Mesenchymal stem cell (in vitro differentiated cells and primary cell): ENCODE measurements at regions not wholly inside any gene's neighbourhood (a gene's known extent, or its start where the extent isn't known, plus 50 kb on each side); places are given as distances from the start of the nearest gene placed in this dataset.

Experiments
- DNase-seq: peaks from one replicate; pipeline ENCODE4 v3.0.0-alpha.2; 2013
- H2AFZ ChIP-seq: one replicate; pipeline ENCODE4 v1.6.1; 2013; ENCODE audit warnings: low read depth, mild to moderate bottlenecking, control low read depth, inconsistent platforms, low read length, moderate library complexity
- H2AK5ac ChIP-seq: 2 replicates; pipeline ENCODE4 v1.6.1; 2013; ENCODE audit warnings: low read length, moderate library complexity, mild to moderate bottlenecking, inconsistent platforms; ENCODE audit not compliant: severe bottlenecking
- H2BK120ac ChIP-seq: one replicate; pipeline ENCODE4 v1.6.1; 2013; ENCODE audit warnings: low read depth, mild to moderate bottlenecking, inconsistent platforms, low read length, moderate library complexity
- H2BK12ac ChIP-seq, 2 experiments: one replicate each; pipeline ENCODE4 v1.6.1; 2013; ENCODE audit warnings: inconsistent platforms in 2 of 2, low read length in 2 of 2, mild to moderate bottlenecking in 2 of 2, moderate library complexity in 2 of 2, control low read depth in 1 of 2
- H2BK15ac ChIP-seq: one replicate; pipeline ENCODE4 v1.6.1; 2013; ENCODE audit warnings: mild to moderate bottlenecking, low read depth, inconsistent platforms; ENCODE audit not compliant: poor library complexity, severe bottlenecking
- H2BK5ac ChIP-seq: 2 replicates; pipeline ENCODE4 v1.6.1; 2013; ENCODE audit warnings: low read depth, mild to moderate bottlenecking, low read length, control low read depth, inconsistent platforms; ENCODE audit not compliant: poor library complexity, severe bottlenecking
- H3K14ac ChIP-seq, 2 experiments: one replicate each; pipeline ENCODE4 v1.6.1; 2013; ENCODE audit warnings: inconsistent platforms in 2 of 2, low read length in 2 of 2, control low read depth in 1 of 2, mild to moderate bottlenecking in 1 of 2, moderate library complexity in 1 of 2
- H3K18ac ChIP-seq, 2 experiments: one replicate each; pipeline ENCODE4 v1.6.1; 2013; ENCODE audit warnings: inconsistent platforms in 2 of 2, low read length in 2 of 2, control low read depth in 1 of 2, low read depth in 1 of 2, mild to moderate bottlenecking in 1 of 2
- H3K23ac ChIP-seq, 2 experiments: one replicate each; pipeline ENCODE4 v1.6.1; 2013; ENCODE audit warnings: inconsistent platforms in 2 of 2, low read length in 2 of 2, mild to moderate bottlenecking in 2 of 2, moderate library complexity in 2 of 2, control low read depth in 1 of 2
- H3K27ac ChIP-seq: 2 replicates; pipeline ENCODE4 v1.5.1; 2013; ENCODE audit warnings: mild to moderate bottlenecking, moderate library complexity, low read length, control low read depth, inconsistent platforms; ENCODE audit not compliant: poor library complexity, severe bottlenecking
- H3K27me3 ChIP-seq, 2 experiments: 2 replicates each; pipeline versions ENCODE4 v1.6.1 to v1.7.0; 2013; ENCODE audit warnings: low read length in 2 of 2, mild to moderate bottlenecking in 2 of 2, moderate library complexity in 2 of 2, control low read depth in 1 of 2, inconsistent platforms in 1 of 2; ENCODE audit not compliant: control insufficient read depth in 1 of 2, insufficient read depth in 1 of 2
- H3K36me3 ChIP-seq, 2 experiments: 2 replicates each; pipeline versions ENCODE4 v1.6.1 to v1.7.0; 2013; ENCODE audit warnings: low read length in 2 of 2, control low read depth in 1 of 2, inconsistent platforms in 1 of 2, low read depth in 1 of 2, mild to moderate bottlenecking in 1 of 2; ENCODE audit not compliant: insufficient read depth in 2 of 2, control insufficient read depth in 1 of 2
- H3K4ac ChIP-seq, 2 experiments: one replicate each; pipeline ENCODE4 v1.6.1; 2013; ENCODE audit warnings: inconsistent platforms in 2 of 2, low read length in 2 of 2, mild to moderate bottlenecking in 2 of 2, moderate library complexity in 2 of 2, control low read depth in 1 of 2, low read depth in 1 of 2
- H3K4me1 ChIP-seq: 2 replicates; pipeline ENCODE4 v1.6.1; 2013; ENCODE audit warnings: low read depth, low read length, control low read depth; ENCODE audit not compliant: control insufficient read depth, insufficient read depth
- H3K4me2 ChIP-seq: 2 replicates; pipeline ENCODE4 v1.6.1; 2013; ENCODE audit warnings: low read length, mild to moderate bottlenecking, inconsistent platforms; ENCODE audit not compliant: poor library complexity, severe bottlenecking
- H3K4me3 ChIP-seq, 2 experiments: 2 replicates each; pipeline versions ENCODE4 v1.5.1 to v1.7.0; 2013; ENCODE audit warnings: low read length in 2 of 2, mild to moderate bottlenecking in 2 of 2, control low read depth in 1 of 2, low read depth in 1 of 2; ENCODE audit not compliant: insufficient read depth in 1 of 2
- H3K79me1 ChIP-seq: replicated peaks from 2 replicates; pipeline ENCODE4 v1.6.1; 2013; ENCODE audit warnings: mild to moderate bottlenecking, control low read depth, low read length, inconsistent platforms; ENCODE audit not compliant: poor library complexity, severe bottlenecking
- H3K9ac ChIP-seq: 2 replicates; pipeline ENCODE4 v1.7.0; 2013; ENCODE audit warnings: mild to moderate bottlenecking, low read length, moderate library complexity
- H3K9me3 ChIP-seq: 2 replicates; pipeline ENCODE4 v1.7.0; 2013; ENCODE audit warnings: mild to moderate bottlenecking, low read length; ENCODE audit not compliant: control insufficient read depth
- H4K8ac ChIP-seq: one replicate; pipeline ENCODE4 v1.6.1; 2013; ENCODE audit warnings: inconsistent platforms, mild to moderate bottlenecking, low read length, moderate library complexity
- H4K91ac ChIP-seq: one replicate; pipeline ENCODE4 v1.6.1; 2013; ENCODE audit warnings: mild to moderate bottlenecking, low read length, inconsistent platforms
- WGBS: methylation state at CpG from one replicate; pipeline ENCODE4 v1.1.7; 2013; ENCODE audit warnings: mixed read lengths; 5-methylcytosine and 5-hydroxymethylcytosine counted together

- H3K9ac ChIP-seq: no peak overlapping the region
- H2AK5ac ChIP-seq: no peak overlapping the region
- no peak overlapping the region for H2BK5ac ChIP-seq
- no peak overlapping the region for H3K4me2 ChIP-seq
- H3K27ac ChIP-seq: no peak overlapping the region
- H3K4me1 ChIP-seq: no peaks in the 10 kb centered on the region
- H3K79me1 ChIP-seq: no peaks in the 10 kb centered on the region
- no peak overlapping the region for H2AFZ ChIP-seq
- no peak overlapping the region for H2BK12ac ChIP-seq
- H3K14ac ChIP-seq: no peak overlapping the region
- H3K23ac ChIP-seq: no peak overlapping the region
- H3K36me3 ChIP-seq: no peaks in the 10 kb centered on the region
- no peak overlapping the region for H4K91ac ChIP-seq
- no peak overlapping the region for H2BK15ac ChIP-seq
- DNase-seq: no peak
- no peaks in the 10 kb centered on the region for H3K27me3 ChIP-seq
- H3K4ac ChIP-seq: no peak overlapping the region
- H3K9me3 ChIP-seq: peaks cover 13% of the 10 kb centered on the region
- no peak overlapping the region for H3K4me3 ChIP-seq
- H3K18ac ChIP-seq: no peak overlapping the region
- H4K8ac ChIP-seq: no peak overlapping the region
- no peak overlapping the region for H2BK120ac ChIP-seq
- no CpG with 5 or more reads among the region's 2 CpGs for WGBS
Measured at GRCh38 chr15:97092656-97093055, 762.2 kb downstream of the NR2F2 start.

GRCh38 chr15:97096303-97096835 is 765.9 kb downstream of the NR2F2 start:
- no peaks in the 10 kb centered on the region for H3K79me1 ChIP-seq
- H4K8ac ChIP-seq: no peak overlapping the region
- 48% methylated on average over 2 of the region's 2 CpGs for WGBS
- no peaks in the 10 kb centered on the region for H3K27me3 ChIP-seq
- no peak overlapping the region for H3K4me2 ChIP-seq
- H2BK12ac ChIP-seq: no peak overlapping the region
- H3K14ac ChIP-seq: no peak overlapping the region
- H3K18ac ChIP-seq: no peak overlapping the region
- no peak overlapping the region for H2BK5ac ChIP-seq
- no peak overlapping the region for H2BK120ac ChIP-seq
- H3K4me1 ChIP-seq: no peaks in the 10 kb centered on the region
- no peak overlapping the region for H2AK5ac ChIP-seq
- no peak overlapping the region for H3K27ac ChIP-seq
- H3K36me3 ChIP-seq: no peaks in the 10 kb centered on the region
- no peak overlapping the region for H3K9ac ChIP-seq
- no peak overlapping the region for H2BK15ac ChIP-seq
- no peak overlapping the region for H3K23ac ChIP-seq
- H3K9me3 ChIP-seq: peaks cover 28% of the 10 kb centered on the region
- no peak overlapping the region for H3K4me3 ChIP-seq
- H2AFZ ChIP-seq: no peak overlapping the region
- no peak for DNase-seq
- no peak overlapping the region for H4K91ac ChIP-seq
- no peak overlapping the region for H3K4ac ChIP-seq

- H4K8ac ChIP-seq: no peak overlapping the region
- no peaks in the 10 kb centered on the region for H3K79me1 ChIP-seq
- no peak overlapping the region for H2BK120ac ChIP-seq
- H2BK5ac ChIP-seq: no peak overlapping the region
- H3K23ac ChIP-seq: no peak overlapping the region
- no peak overlapping the region for H3K4me3 ChIP-seq
- no peak for DNase-seq
- H3K9me3 ChIP-seq: peaks cover 35% of the 10 kb centered on the region
- H2AK5ac ChIP-seq: no peak overlapping the region
- no peak overlapping the region for H4K91ac ChIP-seq
- no peak overlapping the region for H3K27ac ChIP-seq
- no peak overlapping the region for H2BK15ac ChIP-seq
- H2AFZ ChIP-seq: no peak overlapping the region
- no peak overlapping the region for H3K14ac ChIP-seq
- no peak overlapping the region for H3K4ac ChIP-seq
- H3K36me3 ChIP-seq: no peaks in the 10 kb centered on the region
- 86% methylated on average over 1 of the region's 1 CpG for WGBS
- H3K27me3 ChIP-seq: no peaks in the 10 kb centered on the region
- H3K9ac ChIP-seq: no peak overlapping the region
- no peaks in the 10 kb centered on the region for H3K4me1 ChIP-seq
- H2BK12ac ChIP-seq: no peak overlapping the region
- no peak overlapping the region for H3K4me2 ChIP-seq
- no peak overlapping the region for H3K18ac ChIP-seq
Measured at GRCh38 chr15:97099040-97099439, 768.5 kb downstream of the NR2F2 start.

- DNase-seq: no peak
- Histone ChIP-seq H3K27ac (no peak overlapping the region), H3K23ac (no peak overlapping the region), H2BK120ac (no peak overlapping the region), H3K9ac (no peak overlapping the region), H3K27me3 (no peaks in the 10 kb centered on the region), H4K8ac (no peak overlapping the region), H2BK5ac (no peak overlapping the region), H3K18ac (no peak overlapping the region), H3K4me2 (no peak overlapping the region), H3K9me3 (peaks cover 36% of the 10 kb centered on the region), H3K79me1 (no peaks in the 10 kb centered on the region), H3K4me3 (no peak overlapping the region), H2BK12ac (no peak overlapping the region), H3K36me3 (no peaks in the 10 kb centered on the region), H3K4me1 (no peaks in the 10 kb centered on the region), H2BK15ac (no peak overlapping the region), H3K4ac (no peak overlapping the region), H3K14ac (no peak overlapping the region), H2AFZ (no peak overlapping the region), H4K91ac (no peak overlapping the region), H2AK5ac (no peak overlapping the region)
Measured at GRCh38 chr15:97101572-97101971, 771.1 kb downstream of the NR2F2 start.
